Left renal cortex interstitium (tissue), 4 donors: ENCODE measurements at regions not wholly inside any gene's neighbourhood (a gene's known extent, or its start where the extent isn't known, plus 50 kb on each side); places are given as distances from the start of the nearest gene placed in this dataset.

Experiments
- DNase-seq, 4 donors: peaks; one replicate each; pipeline ENCODE4 v3.0.0-alpha.2; 2013; ENCODE audit warnings: low read depth in 4 of 4, low spot score in 2 of 4, missing footprints in 1 of 4

GRCh38 chr2:128979182-128979581, 660.5 kb upstream of the HS6ST1 start:
- no peak for DNase-seq

DNA sequence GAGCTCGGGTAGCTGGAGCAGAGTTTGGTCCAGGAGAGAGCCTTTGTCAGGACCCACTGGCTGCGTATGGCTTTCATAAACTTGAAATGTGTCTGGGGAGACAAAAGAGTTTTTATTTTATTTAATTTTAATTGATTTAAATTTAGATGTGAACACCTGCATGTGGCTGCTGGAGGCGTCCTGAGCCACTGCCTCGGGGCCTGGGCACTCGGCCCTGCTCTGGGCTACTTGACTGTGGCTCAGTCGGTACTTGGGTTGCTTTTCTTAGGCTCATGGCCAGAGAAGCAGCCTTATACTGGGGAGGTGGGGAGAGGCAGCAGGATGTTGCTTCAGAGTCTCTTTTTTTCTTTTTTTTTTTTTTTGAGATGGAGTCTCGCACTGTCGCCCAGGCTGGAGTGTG, 661.8 kb upstream of the HS6ST1 start:
- DNase-seq: no peak

DNA sequence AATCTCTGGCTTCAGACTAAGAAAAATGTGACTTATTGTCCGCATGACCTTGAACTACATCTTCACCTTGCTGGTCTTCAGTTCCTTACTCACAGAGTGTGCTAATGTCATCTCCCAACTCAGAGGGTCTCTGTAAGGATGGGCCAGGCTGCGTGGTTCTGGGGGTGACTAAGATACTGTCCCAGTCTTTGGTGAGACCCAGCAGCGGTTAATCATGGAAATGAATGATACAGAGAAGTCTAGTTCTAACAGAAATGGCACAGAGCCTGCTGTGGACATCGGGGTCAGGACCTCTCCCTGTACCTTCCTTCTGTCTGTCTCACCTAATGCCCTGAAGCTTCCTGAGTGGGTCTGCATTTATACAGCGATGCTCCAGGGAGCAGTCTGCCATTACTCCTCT, 662.7 kb upstream of the HS6ST1 start:
- DNase-seq: no peak

- no peak for DNase-seq
Measured at GRCh38 chr2:128982001-128982400, 663.3 kb upstream of the HS6ST1 start.

- no peak for DNase-seq
Measured at GRCh38 chr2:128982670-128983069, 664.0 kb upstream of the HS6ST1 start.

DNA sequence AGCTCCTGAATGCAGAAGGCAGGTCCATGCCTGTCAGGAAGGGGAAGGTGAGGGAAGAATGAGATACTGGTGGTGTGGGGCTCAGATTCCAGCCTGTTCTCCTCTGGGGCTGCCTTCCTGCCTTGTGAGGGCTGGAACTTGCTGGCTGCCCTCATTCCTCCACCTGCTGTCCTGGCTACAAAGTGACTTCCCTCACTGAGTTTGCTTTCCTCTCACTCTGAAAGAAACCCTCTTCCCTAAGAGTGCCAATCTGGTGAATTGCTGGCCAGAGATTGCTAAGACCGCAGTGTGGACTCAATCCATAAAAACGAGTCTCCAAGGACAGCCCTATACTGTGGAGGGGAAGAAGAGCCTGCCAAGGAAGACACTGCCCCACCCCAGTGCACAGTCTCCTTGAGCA, 664.4 kb upstream of the HS6ST1 start:
- DNase-seq: no peak

- DNase-seq: no peak
Measured at GRCh38 chr2:128984081-128984480, 665.4 kb upstream of the HS6ST1 start.

GRCh38 chr2:128984855-128985254, 666.2 kb upstream of the HS6ST1 start:
- no peak for DNase-seq

DNA sequence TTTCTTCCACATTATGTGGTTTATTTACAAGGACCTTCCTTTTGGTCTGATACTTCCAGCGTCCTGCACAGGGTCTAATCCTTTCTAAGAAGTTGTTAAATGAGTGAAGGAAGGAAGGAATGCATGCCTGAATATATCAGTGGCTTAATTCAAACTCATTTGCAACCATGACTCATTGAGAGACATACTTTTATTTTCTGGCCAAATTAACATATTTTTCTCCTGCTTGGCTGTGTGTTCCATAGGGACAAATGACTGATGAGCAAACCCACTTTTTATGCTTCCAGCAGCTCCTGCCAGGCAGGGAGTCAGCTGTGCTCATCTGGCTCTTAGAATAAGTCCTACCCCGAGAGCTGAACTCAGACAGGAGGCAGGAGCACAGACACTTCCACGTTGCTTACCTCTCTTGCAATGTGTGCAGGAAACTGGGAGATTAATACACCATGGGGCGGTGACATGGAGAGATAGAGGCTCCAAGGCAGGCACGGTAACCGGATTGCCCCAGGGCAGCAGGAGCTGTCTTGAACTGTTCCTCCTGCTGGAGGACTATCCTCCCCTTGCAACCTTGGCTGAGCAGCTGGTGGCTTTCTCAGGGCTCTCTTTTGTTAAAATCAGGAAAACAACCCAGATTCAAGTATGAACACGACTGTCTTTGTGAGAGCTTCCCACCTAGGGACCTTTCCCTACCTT, 667.5 kb upstream of the HS6ST1 start:
- DNase-seq: no peak

DNA sequence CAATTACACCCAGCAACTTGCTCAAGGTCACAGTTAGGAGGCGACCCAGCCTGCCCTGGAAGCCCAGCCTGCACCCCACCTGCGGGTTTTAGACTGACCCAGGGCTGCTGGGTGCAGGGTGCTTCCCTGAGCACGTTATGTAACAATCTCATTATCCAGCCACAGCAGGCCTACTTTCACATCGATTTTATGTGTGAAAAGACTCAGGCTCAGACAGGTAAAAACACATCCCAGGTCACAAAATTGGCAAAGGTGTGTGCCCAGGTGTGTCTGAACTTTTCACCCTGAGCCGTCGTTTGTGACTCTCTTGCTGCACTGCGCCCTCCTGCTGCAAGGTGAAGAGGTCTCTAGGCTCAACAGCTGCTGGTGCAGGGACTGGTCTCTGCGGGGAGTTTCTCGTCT, 668.2 kb upstream of the HS6ST1 start:
- DNase-seq: no peak

DNA sequence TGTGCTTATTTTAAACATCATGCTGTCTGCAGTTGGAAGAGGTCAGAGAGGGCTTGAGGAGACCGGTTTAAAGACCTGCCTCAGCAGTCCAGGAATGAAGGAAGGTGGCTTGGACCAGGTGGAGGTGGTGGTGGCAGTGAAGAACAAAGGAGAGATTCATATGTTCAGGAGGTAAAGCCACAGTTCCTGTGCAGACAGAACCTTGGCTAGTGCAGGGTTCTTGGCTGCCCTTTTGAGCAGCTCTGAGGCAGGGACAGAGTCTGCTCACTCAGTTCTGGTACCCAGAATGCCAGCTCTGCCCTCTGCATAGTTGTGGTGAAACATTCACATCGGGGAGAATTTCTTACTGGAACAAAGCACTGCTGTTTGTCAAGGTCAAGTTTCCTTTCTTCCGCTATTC, 669.7 kb upstream of the HS6ST1 start:
- DNase-seq: no peak

- no peak for DNase-seq
Measured at GRCh38 chr2:128988967-128989366, 670.3 kb upstream of the HS6ST1 start.

DNA sequence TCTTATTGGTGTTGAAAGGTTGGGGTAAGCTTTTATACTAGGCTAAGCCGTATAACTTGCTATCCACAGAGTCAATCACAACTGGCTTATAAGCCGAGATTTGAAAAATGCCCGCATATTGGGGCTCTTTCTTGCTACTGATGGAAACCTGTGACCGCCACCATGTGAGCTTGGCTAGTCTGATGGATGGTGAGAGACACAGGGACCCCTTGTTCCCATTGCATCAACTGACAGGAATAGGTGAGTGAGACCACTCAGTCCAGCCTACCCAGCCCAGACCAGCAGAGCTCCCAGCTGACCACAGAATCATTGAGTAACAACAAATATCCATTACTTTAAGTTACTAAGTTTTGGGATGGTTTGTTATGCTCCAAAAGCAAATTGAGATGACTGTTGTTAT, 676.4 kb upstream of the HS6ST1 start:
- DNase-seq: no peak

- DNase-seq: no peak
Measured at GRCh38 chr2:128996078-128996477, 677.4 kb upstream of the HS6ST1 start.

- no peak for DNase-seq
Measured at GRCh38 chr2:128997166-128997866, 678.6 kb upstream of the HS6ST1 start.

- DNase-seq: no peak
Measured at GRCh38 chr2:129001926-129002325, 683.3 kb upstream of the HS6ST1 start.

GRCh38 chr2:129002751-129003150, 684.1 kb upstream of the HS6ST1 start:
- DNase-seq: no peak

- no peak for DNase-seq
Measured at GRCh38 chr2:129004485-129004884, 685.8 kb upstream of the HS6ST1 start.

DNA sequence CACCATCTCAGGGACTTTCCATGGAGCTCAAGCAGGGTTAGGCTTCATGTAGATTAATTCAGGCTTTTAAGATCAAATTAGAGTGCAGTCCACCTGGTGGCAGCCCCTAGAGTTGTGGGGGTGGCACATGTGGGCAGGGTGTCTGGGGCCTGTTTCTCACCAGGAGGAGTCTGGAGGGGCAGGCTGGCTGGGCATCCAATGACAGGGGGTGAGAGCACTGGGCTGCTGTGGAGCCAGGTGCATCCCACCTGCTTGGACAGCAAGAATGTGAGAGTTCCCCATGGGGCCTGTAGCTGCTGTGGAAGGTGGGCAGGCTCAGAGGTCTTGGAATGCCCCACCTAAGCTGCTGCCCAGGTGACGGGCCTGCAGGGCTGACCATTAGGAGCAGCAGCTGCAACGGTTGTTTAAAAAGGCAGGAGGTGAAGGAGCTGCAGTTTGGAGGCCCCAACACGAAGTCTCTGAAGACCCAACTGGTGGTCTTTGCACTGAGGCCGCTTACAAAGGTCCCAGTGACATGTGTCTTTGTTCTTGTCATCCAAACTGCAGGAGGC, 686.3 kb upstream of the HS6ST1 start:
- no peak for DNase-seq

GRCh38 chr2:129006135-129006886, 687.6 kb upstream of the HS6ST1 start:
- DNase-seq: peak in 1 of 4 donors; percentile 15

DNA sequence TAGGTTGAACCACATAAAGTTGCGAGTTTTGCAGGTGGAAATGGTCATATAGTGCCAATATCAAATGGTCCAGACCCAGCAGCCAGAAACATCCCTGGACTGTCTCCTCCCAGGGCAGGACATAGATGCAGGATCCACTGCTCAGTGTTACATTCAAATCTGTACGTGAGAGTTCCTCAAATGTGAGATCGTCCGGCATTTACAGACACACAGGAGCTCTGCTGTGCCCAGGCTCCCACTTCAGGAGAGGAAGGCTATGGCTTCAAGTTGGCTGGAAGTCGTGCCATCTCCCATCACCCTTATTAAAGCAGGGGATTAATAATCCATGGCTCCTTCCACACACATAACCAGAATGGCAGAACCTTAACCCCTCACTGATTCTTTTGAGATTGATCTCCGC, 688.2 kb upstream of the HS6ST1 start:
- DNase-seq: no peak
